GM18867 (cell line): ENCODE measurements at regions not wholly inside any gene's neighbourhood (a gene's known extent, or its start where the extent isn't known, plus 50 kb on each side); places are given as distances from the start of the nearest gene placed in this dataset.

Source experiments
- ATAC-seq: cut with Tn5 transposase; IDR thresholded peaks from one replicate; pipeline ENCODE4 v1.9.1; 2021; ENCODE audit warnings: mild to moderate bottlenecking, moderate library complexity; ENCODE audit not compliant: unreplicated experiment

DNA sequence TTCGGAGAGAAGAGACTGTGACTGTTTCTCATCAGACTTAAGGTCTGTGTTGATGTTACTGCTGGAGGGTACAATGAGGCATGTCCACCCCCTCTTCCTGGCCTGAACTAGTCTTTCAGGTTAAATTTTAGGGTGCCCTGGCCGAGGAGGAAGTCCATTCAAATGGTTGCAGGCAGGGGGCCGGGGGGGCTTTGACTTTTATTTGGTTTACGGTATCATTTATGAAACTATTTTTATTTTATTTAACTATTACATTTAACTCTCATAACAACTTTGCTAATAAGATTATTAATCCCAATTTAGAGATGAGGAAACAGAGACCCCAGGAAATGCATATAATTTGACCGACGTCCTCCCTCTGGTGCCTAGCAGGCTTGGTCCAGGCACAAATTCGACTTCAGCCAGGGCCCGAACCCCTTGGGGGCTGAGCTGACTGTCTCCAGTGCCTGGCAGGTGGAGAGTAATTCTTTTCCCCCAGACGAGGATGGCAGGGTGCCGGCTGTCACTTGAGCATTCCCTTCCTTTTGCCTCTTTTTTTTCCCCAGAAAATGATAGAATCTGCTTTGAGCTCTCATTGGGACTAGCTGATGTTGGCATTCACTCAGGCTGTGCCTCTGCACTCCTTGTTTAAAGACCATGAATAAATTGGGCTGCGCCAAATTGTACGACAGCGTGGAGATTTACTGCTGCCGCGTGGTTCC is 255.3 kb upstream of the SALL3 start:
- no peak for ATAC-seq

DNA sequence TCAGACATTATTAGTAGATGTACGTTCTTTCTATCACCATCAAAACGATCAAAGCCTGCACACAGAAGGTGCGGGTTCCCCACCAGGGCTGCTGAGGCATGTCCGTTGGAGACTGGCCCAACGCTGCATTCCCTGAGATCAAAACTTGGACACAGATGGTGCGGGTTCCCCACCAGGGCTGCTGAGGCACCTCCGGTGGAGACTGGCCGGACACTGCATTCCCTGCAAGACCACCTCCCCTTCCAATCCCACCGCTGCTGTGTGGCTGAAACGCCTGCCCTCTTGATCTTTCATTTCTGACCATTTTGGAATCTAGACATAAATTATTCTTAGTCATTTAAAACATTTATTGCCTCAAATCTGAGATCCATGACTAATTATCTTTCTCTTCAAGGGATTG is 254.2 kb upstream of the SALL3 start:
- no peak for ATAC-seq

DNA sequence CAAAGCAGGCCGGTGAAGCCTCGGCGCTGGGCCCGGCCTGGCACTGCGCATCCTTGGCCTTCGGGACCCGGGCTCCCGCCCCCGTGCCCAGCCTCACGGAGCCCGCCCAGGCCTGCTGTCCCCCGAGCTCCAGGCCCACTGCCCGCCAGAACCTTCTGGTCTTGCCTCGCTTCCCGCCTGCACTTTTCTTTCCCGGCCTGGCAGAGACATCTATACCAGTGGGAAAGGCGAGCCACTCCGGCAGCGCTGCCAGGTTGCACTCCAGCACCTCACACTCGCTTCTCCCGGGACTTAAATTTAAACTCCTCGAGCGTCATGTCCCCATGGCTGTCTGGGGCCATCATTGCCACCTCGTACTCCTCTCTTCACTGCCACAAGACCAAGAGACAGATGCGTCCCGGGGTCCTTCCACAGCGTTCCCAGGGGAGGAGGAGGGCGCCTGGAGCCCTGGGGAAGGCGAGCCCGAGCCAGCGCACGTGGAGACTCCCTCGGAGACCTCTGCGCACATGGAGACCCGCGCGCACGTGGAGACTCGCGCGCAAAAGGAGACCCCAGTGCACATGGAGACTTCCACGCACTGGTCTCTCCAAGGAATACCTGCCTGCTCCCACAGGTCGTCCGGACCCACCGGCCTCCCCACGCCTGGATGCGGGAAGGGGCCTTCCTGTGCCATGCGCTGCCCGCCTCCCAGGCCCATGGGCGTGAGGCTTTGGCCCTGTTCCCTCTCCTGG is 253.1 kb upstream of the SALL3 start:
- ATAC-seq = no peak

DNA sequence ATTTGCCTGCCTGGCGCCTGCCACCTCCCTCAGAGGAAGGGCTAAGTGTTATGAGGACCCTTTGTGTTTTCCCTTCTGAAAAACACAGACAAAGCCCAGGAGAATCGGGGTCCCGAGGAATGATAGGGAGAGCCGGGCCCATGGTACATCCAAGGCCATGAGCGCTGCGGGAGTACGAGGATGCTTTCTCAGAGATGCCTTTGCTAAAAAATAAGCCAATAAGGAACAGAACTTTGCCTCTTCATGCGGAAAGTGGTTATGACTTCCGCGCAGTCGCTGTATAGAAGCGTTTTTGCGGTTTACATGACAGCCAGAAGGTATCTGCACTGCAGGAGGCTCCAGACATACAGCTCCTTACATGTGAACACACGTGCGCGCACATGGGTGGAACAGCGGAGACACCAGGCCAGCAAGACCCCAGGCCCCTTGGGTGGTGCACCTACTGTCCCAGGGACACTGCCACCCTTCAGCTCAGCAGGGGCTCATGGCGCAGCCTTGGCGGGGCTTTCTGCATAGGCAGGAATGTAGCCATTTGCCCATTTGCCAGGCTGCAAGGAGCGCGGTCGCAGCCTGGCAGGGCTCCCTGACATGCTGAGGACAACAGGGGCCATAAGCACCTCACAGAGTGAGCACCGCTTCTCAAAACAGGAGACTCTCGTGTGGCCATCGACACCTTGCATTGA is 252.4 kb upstream of the SALL3 start:
- no peak for ATAC-seq

DNA sequence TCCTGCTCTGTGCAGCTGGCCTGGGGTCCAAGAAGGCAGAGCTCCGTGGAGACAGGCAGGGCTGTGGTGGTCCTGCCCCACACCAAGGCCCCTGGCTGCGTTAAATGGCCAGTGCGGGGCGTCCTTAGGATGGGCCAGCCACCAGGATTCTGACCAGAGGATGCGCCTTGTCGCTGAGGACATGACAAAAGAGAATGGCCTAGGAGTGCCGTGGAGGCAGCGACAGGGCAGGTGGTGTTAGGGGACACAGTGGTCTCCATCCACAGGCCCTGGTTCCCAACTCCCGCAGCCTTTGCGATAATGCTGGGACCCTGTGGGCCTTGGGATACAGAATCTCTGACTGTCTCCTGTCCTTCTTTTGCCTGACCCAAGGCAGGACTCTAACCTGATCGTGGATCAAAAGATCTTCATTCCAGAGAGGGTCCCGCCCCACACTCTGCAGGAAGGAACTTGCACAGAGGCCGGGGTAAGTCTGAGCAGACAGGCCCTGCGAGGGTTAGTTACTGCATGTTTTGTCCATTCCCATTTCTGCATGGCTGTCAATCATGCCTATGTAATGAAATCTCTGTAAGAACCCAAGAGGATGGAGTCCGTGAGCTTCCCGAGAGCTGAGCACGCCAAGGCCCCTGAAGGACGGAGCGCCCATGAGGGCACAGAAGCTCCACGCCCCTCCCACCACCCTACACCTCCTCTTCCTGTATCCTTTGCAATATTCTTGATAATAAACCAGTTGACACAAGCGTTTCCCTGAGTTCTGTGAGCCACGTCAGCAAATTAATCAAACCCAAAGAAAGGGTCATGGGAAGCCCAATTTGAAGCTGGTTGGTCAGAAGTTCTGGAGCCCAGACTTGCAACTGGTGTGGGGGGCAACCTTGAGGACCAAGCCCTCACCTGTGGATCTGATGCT is 251.5 kb upstream of the SALL3 start:
- ATAC-seq = no peak

DNA sequence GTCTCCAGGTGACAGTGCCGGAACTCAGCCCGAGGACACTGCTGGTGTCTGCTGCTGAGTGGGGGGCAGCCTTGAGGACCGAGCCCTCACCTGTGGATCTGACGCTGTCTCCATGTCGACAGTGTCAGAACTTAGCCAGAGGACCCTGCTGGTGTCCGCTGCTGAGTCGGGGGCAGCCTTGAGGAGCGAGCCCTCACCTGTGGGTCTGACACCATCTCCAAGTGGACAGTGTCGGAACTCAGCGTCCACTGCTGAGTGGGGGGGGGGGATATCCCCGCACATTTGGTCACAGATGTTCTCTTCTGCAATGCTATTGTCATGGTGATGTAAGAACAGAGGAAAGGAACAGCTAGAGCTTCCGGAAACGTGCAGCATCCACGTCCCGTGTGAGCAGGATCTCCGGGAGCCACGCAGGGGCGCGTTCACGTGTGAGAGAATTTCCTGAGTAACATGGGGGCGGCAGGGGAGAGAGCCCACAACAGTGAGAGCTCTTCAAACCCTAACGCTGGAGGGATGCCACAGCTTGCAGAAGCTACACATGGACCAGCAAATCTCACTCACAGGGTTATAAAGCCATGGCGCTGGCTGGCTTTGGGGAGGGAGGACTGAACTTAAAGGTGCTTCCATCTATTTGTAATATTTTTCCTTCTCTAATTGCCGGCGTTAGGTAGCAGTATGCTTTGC is 250.7 kb upstream of the SALL3 start:
- ATAC-seq = no peak

DNA sequence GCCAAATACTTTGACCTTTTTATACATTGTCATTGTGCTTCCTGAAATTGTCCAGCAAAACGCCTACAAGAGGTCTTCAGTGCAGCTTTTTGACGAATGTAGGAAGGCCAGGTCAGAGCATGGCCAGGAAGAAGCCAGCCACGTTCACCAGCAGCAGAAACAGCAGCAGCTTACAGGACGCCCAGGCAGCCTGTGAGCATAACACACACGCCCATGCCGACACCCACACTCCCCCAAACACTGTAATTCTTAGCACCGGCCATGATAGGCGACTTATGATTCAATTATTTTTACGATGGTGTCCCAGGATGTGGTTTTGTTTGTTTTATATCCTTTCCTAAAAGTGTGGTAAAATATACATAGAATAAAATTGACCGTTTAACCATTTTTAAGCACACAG is 249.1 kb upstream of the SALL3 start:
- ATAC-seq = no peak

DNA sequence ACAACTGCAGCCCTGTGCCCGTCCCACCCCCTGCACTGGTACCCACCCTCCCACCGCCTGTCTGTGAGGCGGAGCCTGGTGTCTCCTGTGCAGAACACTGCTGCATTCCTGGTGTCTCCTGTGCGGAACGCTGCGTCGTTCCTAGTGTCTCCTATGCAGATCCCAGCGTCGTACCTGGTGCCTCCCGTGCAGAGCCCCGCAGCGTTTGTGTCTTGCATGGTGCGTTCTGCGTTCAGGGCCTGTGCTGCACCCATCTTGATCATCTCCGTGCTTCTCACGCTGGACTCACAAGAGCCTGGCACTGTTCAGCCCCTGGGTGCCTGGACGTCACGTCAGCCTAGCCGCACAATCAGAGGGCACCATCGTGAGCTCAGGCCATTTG is 248.6 kb upstream of the SALL3 start:
- no peak for ATAC-seq

DNA sequence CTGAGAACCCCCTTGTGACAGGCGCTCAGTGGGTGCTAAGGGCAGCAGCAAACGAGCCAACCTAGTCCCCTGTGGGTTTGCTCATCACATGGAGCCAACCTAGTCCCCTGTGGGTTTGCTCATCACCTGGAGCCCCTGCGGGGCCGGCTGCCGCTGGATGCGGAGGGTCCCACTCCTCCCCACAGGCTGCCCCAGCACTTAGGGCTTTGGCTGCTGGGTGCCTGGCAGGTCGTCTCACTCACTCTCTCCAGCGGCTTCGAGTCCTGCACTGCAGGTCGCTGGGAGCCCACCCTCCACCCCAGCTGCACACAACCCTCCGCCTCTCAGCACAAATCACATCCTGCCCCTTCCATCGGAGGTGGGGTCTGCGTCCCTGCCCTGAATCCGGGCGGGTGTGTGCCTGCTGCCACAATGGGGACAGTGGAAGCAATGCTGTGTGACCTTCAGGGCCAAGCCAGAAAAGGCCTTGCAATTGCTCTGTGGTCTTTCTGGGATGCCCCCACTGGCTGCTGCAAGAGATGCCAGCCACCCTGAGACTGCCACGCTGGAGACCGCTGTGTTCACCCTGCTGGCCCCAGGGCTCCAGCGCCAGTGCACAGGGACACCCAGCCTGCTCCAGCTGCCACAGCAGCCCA is 248.1 kb upstream of the SALL3 start:
- no peak for ATAC-seq

DNA sequence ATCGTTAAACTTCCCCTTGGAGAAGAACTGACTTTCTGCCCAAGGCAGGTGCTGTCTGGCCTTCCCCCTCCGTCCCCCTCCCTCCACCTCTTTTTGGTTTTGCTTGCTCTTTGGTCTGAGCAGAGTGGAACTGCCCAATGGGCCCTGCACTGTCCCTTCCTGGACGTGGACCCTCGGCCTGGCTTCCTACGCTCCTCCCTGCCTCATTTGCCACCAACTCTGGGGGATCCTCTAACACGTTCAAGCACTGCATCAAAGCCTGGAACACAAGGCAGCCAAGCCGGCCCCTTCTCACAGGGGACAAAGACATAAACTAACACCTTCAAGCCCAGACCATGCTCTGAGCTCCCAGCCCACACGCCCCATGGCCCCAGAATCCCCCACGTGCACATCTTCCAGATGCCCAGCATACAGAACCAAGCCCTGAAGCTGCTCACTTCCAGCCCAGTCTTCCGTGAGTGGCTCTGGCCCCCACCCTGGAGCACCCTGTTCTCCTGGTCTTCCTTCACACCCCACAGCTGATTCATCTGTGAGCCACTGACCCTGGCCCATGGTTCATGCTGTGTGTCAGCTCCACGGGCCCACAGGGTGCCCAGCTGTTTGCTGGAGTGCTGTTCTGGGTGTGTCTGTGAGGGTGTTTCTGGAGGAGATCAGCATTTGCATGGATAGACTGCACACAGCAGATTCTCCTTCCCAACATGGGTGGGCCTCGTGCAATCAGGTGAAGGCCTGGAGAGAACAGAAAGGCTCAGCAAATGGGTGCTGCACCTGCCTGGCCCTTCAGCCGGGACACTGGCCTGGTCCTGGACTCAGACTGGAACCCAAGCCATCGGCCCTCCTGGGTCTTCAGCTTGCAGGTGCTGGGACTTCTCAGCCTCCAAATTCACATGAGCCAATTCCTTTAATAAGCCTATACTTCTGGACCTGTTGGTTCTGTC is 247.1 kb upstream of the SALL3 start:
- no peak for ATAC-seq

DNA sequence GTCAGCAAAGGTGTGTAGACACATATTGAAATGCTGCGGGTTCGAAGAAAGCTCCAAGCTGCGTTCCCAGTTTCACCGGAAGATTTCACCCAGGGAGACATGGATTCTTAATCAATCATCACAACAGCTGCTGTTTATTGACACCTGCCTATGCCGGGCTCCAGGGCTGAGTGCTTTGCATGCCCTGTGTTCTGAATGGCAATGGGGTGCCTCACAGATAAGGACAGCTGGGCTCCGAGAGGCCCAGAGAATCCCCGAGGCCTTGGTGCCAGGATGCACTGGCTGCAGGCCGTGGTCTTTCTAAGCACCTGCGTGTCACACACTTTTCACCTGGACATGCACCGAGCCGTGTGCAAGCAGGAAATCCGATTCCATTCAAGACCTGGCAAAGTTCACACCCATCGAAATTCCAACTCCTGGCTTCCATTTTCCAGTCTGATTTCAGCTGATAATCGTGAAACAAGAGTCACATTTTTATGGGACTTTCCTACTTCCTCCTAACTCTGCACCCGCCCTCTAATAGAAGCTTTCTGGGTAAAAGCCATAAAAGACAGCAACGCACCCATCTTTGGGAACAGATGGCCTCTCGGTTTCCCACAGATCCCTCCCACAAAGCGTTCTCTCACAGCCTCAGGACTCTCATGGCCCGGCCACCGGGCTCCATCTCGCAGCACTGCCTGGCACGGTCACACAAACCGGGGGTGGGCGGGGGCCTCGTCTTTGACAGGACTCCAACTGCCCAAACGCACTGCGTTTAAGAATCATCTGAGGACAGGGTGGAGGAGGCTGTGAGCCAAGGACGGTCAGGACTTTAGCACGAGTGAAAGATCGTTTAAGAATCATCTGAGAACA is 245.6 kb upstream of the SALL3 start:
- ATAC-seq = no peak

DNA sequence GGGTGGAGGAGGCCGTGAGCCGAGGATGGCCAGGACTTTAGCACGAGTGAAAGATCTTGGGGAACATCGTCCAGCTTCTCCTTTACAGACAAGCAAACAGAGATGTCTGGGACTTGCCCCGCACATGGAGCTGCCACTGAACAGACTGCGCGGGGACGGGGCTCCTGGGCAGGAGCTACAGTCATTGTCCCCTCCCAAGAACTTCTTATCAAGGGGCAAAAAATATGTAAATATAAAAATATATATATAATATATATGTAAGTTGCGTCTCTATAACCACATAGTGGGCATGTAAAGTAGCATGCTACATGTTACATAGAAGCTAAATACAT is 245.0 kb upstream of the SALL3 start:
- ATAC-seq = no peak

DNA sequence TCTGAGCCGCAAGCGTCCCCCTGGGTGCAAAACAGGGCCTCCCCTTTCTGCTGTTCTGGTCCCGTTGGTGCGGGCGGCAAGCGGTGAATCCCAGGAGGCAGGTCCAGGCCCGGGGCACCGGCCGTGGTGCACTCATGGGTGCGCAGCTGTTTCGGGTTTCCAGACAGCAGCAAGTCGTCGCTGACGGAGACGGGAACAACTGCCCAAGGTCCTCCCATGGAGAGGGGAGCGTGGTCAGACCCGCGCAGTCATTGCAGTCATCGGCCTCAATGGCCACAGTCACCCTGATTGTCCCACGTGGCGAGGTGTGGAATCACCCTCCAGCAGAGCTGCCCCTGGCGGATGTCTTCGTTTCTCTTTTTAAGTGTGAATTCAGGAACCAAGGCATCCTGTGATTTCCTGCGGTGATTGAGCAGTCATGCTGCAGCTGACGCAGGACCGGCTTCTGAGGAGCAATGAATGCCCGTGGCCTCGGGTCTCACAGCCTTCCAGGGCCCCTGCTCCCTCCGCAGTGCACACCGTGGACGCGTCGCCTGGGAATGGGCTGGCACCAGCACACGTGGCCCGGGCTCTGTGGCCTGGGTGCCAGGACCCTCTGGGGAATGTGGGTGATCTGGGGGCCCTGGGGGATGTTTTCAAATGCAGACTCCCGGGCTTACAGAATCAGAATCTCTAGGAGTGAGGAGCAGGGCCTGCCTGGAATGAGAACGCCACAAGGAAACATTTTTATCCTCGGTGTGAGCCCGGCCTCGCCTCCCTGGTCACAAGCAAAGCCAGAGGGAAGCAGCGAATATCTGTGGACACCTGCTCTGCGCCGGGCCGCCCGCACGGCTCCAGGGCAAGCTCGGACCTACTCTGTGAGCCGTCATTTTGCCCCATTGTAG is 244.2 kb upstream of the SALL3 start:
- no peak for ATAC-seq

DNA sequence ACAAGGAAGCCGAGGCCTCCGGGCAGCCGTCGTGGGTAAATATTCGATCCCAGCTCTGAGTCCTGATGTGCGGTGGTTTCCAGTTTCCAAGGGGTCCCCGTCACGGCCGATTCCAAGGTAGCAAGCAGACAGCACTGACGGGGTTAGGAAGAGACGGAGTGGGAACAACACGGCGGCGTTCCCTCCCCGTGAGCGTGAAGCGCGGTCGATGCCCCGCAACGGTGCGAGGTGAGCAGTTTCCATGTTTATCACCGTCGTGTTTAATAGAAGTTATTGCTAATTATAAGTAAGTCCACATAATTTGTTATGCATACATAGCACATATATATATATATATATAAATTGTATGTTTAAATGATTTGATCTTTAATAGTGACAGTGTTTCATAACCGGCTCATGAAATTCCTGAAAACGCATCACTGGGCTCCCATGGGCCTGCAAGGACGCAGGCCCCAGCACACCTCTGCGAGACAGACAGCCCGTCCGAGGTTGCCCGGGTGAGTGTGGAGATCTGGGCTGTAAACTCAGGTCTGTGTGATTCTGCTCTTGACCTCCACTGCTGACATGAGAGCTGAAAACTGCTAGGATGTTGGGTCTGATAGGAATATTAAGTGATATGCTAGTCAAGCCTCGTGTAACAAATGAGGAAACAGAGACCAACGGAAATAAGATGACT is 243.5 kb upstream of the SALL3 start:
- ATAC-seq = no peak

DNA sequence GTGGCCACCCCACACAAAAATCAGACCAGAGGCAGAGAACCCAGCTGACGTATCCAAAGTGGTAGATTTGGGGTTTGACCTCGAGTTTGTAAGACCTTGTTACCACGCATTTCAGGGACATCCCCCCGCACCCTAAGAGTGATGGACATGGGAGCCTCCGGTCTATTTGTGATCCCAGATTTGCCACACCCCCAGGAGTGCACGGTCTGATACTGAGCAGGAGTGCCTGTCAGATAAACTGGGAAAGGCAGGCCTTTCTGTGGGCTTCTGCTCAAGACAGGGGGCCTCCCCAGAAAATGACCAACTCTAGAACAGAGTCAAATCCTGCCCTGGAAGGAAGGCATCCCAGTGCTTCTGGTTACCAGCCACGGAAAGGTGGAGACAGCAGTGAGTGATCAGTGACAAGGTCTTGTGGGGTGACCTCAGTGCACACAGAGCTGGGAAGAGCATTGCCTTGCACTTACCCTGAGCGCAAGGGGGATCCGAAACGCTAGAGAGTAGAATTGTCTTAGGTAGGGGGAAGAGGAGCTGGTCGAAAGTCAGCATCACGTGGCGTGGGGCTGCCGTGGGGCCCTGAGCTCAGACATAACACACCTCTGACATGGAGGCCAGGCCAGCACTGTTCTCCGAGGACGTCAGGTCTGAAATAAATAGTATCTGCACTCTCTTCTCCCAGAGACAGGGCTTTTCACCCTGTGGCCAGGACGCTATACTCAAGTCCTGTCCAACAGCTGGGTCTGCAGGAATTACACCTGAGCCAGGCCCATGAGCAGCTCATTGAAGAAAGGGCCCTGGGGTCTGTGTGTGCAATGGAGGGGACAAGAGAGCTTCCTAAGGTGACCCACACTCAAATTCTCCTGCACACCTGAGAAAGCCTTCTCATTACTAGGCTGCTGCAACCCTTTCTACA is 242.4 kb upstream of the SALL3 start:
- no peak for ATAC-seq
